ENCODE measurements at regions not wholly inside any gene's neighbourhood (a gene's known extent, or its start where the extent isn't known, plus 50 kb on each side); places are given as distances from the start of the nearest gene placed in this dataset.
"Not testable (repeated sequence)": the region's sequence is repeated elsewhere in the genome, so short reads cannot be mapped to it uniquely, and the experiment has no call there.

- no peak for DNase-seq (ENCODE audit: low spot score)
These were observed 301.8 kb upstream of the MGMT start for GRCh38 chr10:129165076-129165720.

GRCh38 chr10:129165770-129166169, 301.3 kb upstream of the MGMT start:
- DNase-seq (ENCODE audit: low spot score): no peak

GRCh38 chr10:129168660-129169059, 298.4 kb upstream of the MGMT start:
- DNase-seq (ENCODE audit: low spot score): no peak

- DNase-seq (ENCODE audit: low spot score): no peak
These were observed 297.9 kb upstream of the MGMT start for GRCh38 chr10:129169115-129169514.

- no peak for DNase-seq (ENCODE audit: low spot score)
These were observed 296.2 kb upstream of the MGMT start for GRCh38 chr10:129170812-129171211.

GRCh38 chr10:129171812-129172211, 295.2 kb upstream of the MGMT start:
- DNase-seq (ENCODE audit: low spot score): no peak

GRCh38 chr10:129174232-129175014, 292.6 kb upstream of the MGMT start:
- no peak for DNase-seq (ENCODE audit: low spot score)

GRCh38 chr10:129179245-129179971, 287.6 kb upstream of the MGMT start:
- no peak for DNase-seq (ENCODE audit: low spot score)

GRCh38 chr10:129179972-129180678, 286.9 kb upstream of the MGMT start:
- no peak for DNase-seq (ENCODE audit: low spot score)

- no peak for DNase-seq (ENCODE audit: low spot score)
These were observed 282.8 kb upstream of the MGMT start for GRCh38 chr10:129184196-129184595.

GRCh38 chr10:129187331-129187730, 279.7 kb upstream of the MGMT start:
- no peak for DNase-seq (ENCODE audit: low spot score)

GRCh38 chr10:129191797-129192196, 275.2 kb upstream of the MGMT start:
- no peak for DNase-seq (ENCODE audit: low spot score)

- DNase-seq (ENCODE audit: low spot score): no peak
These were observed 274.5 kb upstream of the MGMT start for GRCh38 chr10:129192344-129193128.

GRCh38 chr10:129193148-129193547, 273.9 kb upstream of the MGMT start:
- DNase-seq (ENCODE audit: low spot score): no peak

GRCh38 chr10:129194181-129194870, 272.7 kb upstream of the MGMT start:
- DNase-seq (ENCODE audit: low spot score): no peak

- DNase-seq (ENCODE audit: low spot score): no peak
These were observed 267.2 kb upstream of the MGMT start for GRCh38 chr10:129199826-129200225.

GRCh38 chr10:129203819-129204218, 263.2 kb upstream of the MGMT start:
- no peak for DNase-seq (ENCODE audit: low spot score)

GRCh38 chr10:129207297-129207696, 259.7 kb upstream of the MGMT start:
- no peak for DNase-seq (ENCODE audit: low spot score)

GRCh38 chr10:129210876-129211275, 256.2 kb upstream of the MGMT start:
- DNase-seq (ENCODE audit: low spot score): no peak

- no peak for DNase-seq (ENCODE audit: low spot score)
These were observed 253.8 kb upstream of the MGMT start for GRCh38 chr10:129213256-129213655.

- not testable (repeated sequence) for DNase-seq (ENCODE audit: low spot score)
These were observed 253.0 kb upstream of the MGMT start for GRCh38 chr10:129213996-129214395.

All from putamen (tissue), 1 donor.